ENCODE measurements at regions not wholly inside any gene's neighbourhood (a gene's known extent, or its start where the extent isn't known, plus 50 kb on each side); places are given as distances from the start of the nearest gene placed in this dataset.

- no CpG with 5 or more reads among the region's 3 CpGs for WGBS (ENCODE audit: extremely low coverage, insufficient read length, low lambda C conversion rate)
- no peak overlapping the region for H2BK20ac ChIP-seq (ENCODE audit: low read depth, low read length, poor library complexity, severe bottlenecking)
- no peak overlapping the region for H4K5ac ChIP-seq (ENCODE audit: insufficient read length, low read depth, low read length)
- no peaks in the 10 kb centered on the region for H4K20me1 ChIP-seq (ENCODE audit: control insufficient read depth, insufficient read depth, insufficient read length)
- no peaks in the 10 kb centered on the region for H3K23me2 ChIP-seq (ENCODE audit: insufficient read length, low read depth, low read length, poor library complexity, severe bottlenecking)
- H3K79me2 ChIP-seq (ENCODE audit: insufficient read depth, low read length), result no peaks in the 10 kb centered on the region
- H3K27ac Mint-ChIP-seq, result no peak overlapping the region; a peak in 1 of 7 replicates
- H2AFZ ChIP-seq (ENCODE audit: low read length), result no peak overlapping the region
- no peak overlapping the region for H3K23ac ChIP-seq (ENCODE audit: insufficient read length, low read depth, low read length)
- no peak overlapping the region for H3T11ph ChIP-seq (ENCODE audit: low read length)
- peaks cover 3 to 5% of the 10 kb centered on the region in 2 experiments; a peak in 2 of 4 replicates for H3K4me1 Mint-ChIP-seq
- no peaks in the 10 kb centered on the region for H3K9me3 Mint-ChIP-seq
- no peak overlapping the region for H3K4me2 ChIP-seq (ENCODE audit: insufficient read depth, insufficient read length, low read length)
- H3K27me3 ChIP-seq (ENCODE audit: insufficient read depth, low read length), result no peaks in the 10 kb centered on the region
- H3K79me1 ChIP-seq (ENCODE audit: insufficient read depth, low read depth, low read length, poor library complexity, severe bottlenecking), result no peaks in the 10 kb centered on the region
- no peak overlapping the region for H2BK5ac ChIP-seq (ENCODE audit: insufficient read length, low read length)
- no peaks in the 10 kb centered on the region; the same call in 1 of the 2 replicates for H3K4me1 ChIP-seq (ENCODE audit: insufficient read depth, low read length)
- no peak overlapping the region for H3K27ac ChIP-seq (ENCODE audit: insufficient read length, low read depth, low read length)
- no peak overlapping the region for H2AK5ac ChIP-seq (ENCODE audit: insufficient read length, low read length)
- no peak overlapping the region for H2BK15ac ChIP-seq (ENCODE audit: low read depth, low read length)
- H3K4me3 Mint-ChIP-seq, result no peak overlapping the region
- no peak for DNase-seq
- H3K9me3 ChIP-seq (ENCODE audit: control insufficient read depth, low read depth, low read length), result no peaks in the 10 kb centered on the region
- no peak overlapping the region for H4K91ac ChIP-seq (ENCODE audit: insufficient read length, low read depth, low read length)
- H2BK120ac ChIP-seq (ENCODE audit: low read depth, low read length, poor library complexity, severe bottlenecking), result no peak overlapping the region
- no peaks in the 10 kb centered on the region for H3K36me3 Mint-ChIP-seq (ENCODE audit: insufficient read depth in 1 of 3, low read depth in 3 of 3)
- no peaks in the 10 kb centered on the region for H3K27me3 Mint-ChIP-seq (ENCODE audit: low read depth)
- H4K8ac ChIP-seq (replicated peaks; ENCODE audit: insufficient read length, low read depth, low read length), result no peak overlapping the region
- H3K18ac ChIP-seq (ENCODE audit: insufficient read length, low read depth, low read length), result no peak overlapping the region
- H3K4ac ChIP-seq (ENCODE audit: low read depth, low read length), result no peak overlapping the region
- no peak for TF ChIP-seq CTCF (conservative IDR thresholded peaks at IDR 0.05)
- no peak overlapping the region for H3K9ac ChIP-seq (ENCODE audit: extremely low read depth, insufficient read length, low read length)
- no peak overlapping the region for H2BK12ac ChIP-seq (ENCODE audit: insufficient read length, low read depth, low read length)
- no peak overlapping the region for H3K56ac ChIP-seq (ENCODE audit: insufficient read length, low read depth, low read length)
- H3K14ac ChIP-seq (ENCODE audit: insufficient read depth, low read length), result no peak overlapping the region
These were observed 209.2 kb upstream of the CD180 start for GRCh38 chr5:67405755-67406154.
